Effector CD4-positive, alpha-beta T cell (primary cell): ENCODE measurements at regions not wholly inside any gene's neighbourhood (a gene's known extent, or its start where the extent isn't known, plus 50 kb on each side); places are given as distances from the start of the nearest gene placed in this dataset.

Experiments
- DNase-seq: peaks from one replicate; pipeline ENCODE4 v3.0.0-alpha.2; 2020

- no peak for DNase-seq
Measured at GRCh38 chr15:35663956-35664355, 118.0 kb upstream of the DPH6 start.

- no peak for DNase-seq
Measured at GRCh38 chr15:35665896-35666536, 120.1 kb upstream of the DPH6 start.

GRCh38 chr15:35667908-35668307 is 121.9 kb upstream of the DPH6 start:
- DNase-seq = no peak

- DNase-seq = no peak
Measured at GRCh38 chr15:35669021-35669420, 123.1 kb upstream of the DPH6 start.

GRCh38 chr15:35669432-35670045 is 123.6 kb upstream of the DPH6 start:
- no peak for DNase-seq

- DNase-seq = no peak
Measured at GRCh38 chr15:35671197-35671596, 125.2 kb upstream of the DPH6 start.

DNA sequence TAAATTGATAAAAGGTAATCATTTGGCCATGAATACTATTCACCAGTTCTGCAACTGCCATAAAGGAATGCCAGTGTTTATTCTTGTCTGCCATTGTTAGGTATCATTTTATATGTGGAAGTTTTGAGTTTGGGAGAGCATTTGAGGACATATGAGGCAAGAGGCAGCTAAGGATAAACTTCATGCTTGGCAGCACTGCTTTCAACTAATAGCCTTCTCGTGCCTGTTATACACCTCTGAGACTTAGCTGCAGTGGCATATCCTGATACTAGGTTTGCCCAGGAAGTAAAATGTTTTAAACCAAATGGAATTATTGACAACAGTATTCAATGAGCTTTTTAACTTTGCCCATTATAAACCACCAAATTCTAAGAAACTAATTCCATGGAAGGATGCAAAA is 126.0 kb upstream of the DPH6 start:
- no peak for DNase-seq

- no peak for DNase-seq
Measured at GRCh38 chr15:35673093-35673684, 127.2 kb upstream of the DPH6 start.

GRCh38 chr15:35674873-35675781 is 129.2 kb upstream of the DPH6 start:
- no peak for DNase-seq

- no peak for DNase-seq
Measured at GRCh38 chr15:35678774-35679173, 132.8 kb upstream of the DPH6 start.

DNA sequence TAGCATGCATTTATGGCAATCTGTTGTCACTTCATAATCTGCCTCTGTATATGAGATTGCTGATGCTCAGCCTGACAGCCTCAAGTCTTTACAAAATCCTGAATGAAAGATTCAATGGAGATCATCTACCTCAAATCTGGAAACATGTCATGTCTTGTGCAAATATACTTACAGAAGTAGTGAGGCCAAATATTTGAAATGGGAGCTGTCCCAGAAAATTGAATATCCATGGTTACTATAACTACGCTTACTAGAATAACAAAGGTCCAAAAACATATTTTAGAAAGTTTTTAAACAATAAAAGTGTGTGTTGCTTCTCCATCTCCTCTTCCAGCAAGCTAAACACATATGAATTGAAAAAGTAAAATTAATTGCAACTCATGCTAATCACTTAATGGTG is 133.2 kb upstream of the DPH6 start:
- no peak for DNase-seq

GRCh38 chr15:35680951-35681350 is 135.0 kb upstream of the DPH6 start:
- no peak for DNase-seq

- DNase-seq = no peak
Measured at GRCh38 chr15:35686347-35686746, 140.4 kb upstream of the DPH6 start.

DNA sequence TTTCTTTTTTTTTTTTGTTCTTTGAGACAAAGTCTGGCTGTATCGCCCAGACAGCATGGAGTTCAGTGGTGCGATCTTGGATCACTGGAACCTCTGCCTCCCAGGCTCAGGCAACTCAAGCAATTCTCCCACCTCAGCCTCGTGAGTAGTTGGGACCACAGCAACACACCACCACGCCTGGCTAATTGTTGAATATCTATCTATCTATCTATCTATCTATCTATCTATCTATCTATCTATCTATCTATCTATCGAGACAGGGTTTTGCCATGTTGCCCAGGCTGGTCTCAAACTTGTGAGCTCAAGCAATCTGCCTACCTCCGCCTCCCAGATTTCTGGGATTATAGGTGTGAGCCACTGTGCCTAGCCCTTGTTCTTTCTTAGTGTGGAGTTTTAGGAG is 143.3 kb upstream of the DPH6 start:
- DNase-seq = no peak

GRCh38 chr15:35690089-35690488 is 144.1 kb upstream of the DPH6 start:
- DNase-seq = no peak

DNA sequence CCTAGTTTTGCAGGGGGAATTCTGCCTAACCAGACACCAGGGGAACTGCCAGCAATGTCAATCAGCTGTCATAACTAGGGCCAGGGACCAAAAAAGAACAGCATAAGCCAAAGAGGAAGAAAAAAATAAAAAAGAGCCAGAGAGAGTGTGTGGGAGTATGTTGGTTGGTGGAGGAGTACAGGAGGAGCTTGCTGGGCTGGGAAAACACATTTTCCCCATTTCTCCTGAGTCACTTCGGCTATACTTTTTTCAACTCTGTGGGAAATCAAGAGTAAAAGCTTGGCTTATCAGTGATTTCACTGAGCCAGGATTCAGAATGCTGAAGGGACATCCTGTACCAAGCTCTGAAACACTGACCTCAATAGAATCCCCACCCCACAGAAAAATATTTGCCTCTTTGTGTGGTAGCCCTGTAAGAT is 144.7 kb upstream of the DPH6 start:
- no peak for DNase-seq

- no peak for DNase-seq
Measured at GRCh38 chr15:35691173-35691761, 145.3 kb upstream of the DPH6 start.

- DNase-seq = no peak
Measured at GRCh38 chr15:35691891-35692867, 146.2 kb upstream of the DPH6 start.

GRCh38 chr15:35693286-35693685 is 147.3 kb upstream of the DPH6 start:
- DNase-seq = no peak

DNA sequence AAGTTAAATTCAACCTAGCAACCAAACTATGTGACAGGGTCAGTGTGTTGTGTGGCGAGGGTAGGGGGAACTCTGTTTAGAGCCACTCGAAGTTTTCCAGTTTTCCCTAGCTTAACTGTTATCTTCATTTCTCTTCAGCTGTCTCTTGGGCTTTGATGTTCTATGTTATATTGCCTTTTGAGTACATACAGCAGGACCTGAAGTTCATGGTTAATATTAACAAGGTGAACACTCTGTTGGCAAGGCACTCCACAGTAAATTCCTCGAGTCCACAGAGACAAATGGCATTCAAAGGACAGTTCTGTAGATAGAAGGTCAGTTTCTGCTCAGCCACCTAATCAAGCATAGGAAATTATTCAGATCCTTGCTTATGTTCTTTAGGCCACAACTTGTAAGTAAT is 147.9 kb upstream of the DPH6 start:
- no peak for DNase-seq

- DNase-seq = no peak
Measured at GRCh38 chr15:35695003-35695402, 149.0 kb upstream of the DPH6 start.

DNA sequence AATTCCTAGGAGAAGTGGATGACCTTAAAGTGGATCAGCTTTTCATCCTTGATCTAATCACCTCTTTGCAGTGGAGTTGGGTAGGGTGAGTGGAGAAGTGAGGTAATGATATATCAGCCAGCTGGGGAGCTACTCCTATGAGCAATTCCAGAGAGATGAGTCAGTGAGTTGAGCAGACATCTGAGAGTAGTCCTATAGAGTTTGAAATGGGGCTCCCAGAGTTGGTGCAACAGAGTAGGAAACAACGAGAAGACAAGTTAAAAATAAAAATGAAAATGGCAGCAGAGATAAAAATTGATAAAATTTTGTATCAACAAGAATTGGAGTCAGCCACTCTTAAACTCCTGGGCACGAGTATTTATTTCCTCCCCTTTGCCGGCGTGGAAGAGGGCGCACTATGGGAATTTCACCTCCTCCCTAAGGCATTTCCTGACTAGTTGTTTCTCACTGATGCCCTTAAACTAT is 150.8 kb upstream of the DPH6 start:
- DNase-seq = no peak
